Prostate gland (tissue), 2 donors: ENCODE measurements at regions not wholly inside any gene's neighbourhood (a gene's known extent, or its start where the extent isn't known, plus 50 kb on each side); places are given as distances from the start of the nearest gene placed in this dataset.

Experiments used
- POLR2A ChIP-seq: fragments of 450-650 bp; IDR thresholded peaks from one replicate; pipeline ENCODE4 v1.6.1; 2016; ENCODE audit warnings: antibody characterized with exemption, mild to moderate bottlenecking
- TF ChIP-seq, protein P1 (sequence below), 4 experiments: fragments of 200-600 bp in 2 of 4; fragments of 450-650 bp in 2 of 4; sonication (generic) in 2 of 4; IDR thresholded peaks; 1 replicate in 3 of 4; 2 replicates in 1 of 4; pipeline ENCODE4 v1.5.1; 2016 to 2019; ENCODE audit warnings: antibody characterized with exemption in 4 of 4, mild to moderate bottlenecking in 2 of 4, moderate library complexity in 2 of 4

- TF ChIP-seq, protein P1, sequence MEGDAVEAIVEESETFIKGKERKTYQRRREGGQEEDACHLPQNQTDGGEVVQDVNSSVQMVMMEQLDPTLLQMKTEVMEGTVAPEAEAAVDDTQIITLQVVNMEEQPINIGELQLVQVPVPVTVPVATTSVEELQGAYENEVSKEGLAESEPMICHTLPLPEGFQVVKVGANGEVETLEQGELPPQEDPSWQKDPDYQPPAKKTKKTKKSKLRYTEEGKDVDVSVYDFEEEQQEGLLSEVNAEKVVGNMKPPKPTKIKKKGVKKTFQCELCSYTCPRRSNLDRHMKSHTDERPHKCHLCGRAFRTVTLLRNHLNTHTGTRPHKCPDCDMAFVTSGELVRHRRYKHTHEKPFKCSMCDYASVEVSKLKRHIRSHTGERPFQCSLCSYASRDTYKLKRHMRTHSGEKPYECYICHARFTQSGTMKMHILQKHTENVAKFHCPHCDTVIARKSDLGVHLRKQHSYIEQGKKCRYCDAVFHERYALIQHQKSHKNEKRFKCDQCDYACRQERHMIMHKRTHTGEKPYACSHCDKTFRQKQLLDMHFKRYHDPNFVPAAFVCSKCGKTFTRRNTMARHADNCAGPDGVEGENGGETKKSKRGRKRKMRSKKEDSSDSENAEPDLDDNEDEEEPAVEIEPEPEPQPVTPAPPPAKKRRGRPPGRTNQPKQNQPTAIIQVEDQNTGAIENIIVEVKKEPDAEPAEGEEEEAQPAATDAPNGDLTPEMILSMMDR (IDR thresholded peaks at IDR 0.05): no peak
- TF ChIP-seq POLR2A: no peak
Measured at GRCh38 chr4:19883841-19884240, 367.9 kb upstream of the SLIT2 start.
